OCI-LY7 (cell line): ENCODE measurements at regions not wholly inside any gene's neighbourhood (a gene's known extent, or its start where the extent isn't known, plus 50 kb on each side); places are given as distances from the start of the nearest gene placed in this dataset.

Source experiments
- CTCF ChIP-seq: fragments of 200-600 bp; sonication (generic); conservative IDR thresholded peaks from 2 replicates; pipeline ENCODE4 v1.5.1; 2014; ENCODE audit warnings: mild to moderate bottlenecking, antibody characterized with exemption, low read length, moderate library complexity, mixed read lengths
- EZH2phosphoT487 ChIP-seq: fragments of 200-600 bp; sonication (generic); IDR thresholded peaks from 2 replicates; pipeline ENCODE4 v1.6.1; 2018; ENCODE audit warnings: low read depth, borderline replicate concordance, mild to moderate bottlenecking, mixed run types, antibody characterized with exemption, low read length, moderate library complexity, mixed read lengths

DNA sequence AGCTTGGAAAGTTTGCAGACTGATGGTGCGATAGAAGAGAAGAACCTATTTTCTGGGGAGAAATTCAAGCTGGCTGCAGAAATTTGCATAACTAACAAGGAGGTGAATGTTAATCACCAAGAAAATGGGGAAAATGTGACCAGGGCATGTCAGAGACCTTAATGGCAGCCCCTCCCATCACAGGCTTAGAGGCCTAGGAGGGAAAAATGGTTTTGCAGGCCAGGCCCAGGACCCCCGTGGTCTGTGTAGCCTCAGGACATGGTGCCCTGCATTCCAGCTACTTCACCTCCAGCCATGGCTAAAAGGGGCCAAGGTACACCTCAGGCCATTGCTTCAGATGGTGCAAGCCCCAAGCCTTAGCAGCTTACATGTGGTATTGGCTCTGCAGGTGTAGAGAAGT is 207.1 kb upstream of the CXorf66 start:
- TF ChIP-seq CTCF: no peak
- no peak for TF ChIP-seq EZH2phosphoT487
